ENCODE measurements at regions not wholly inside any gene's neighbourhood (a gene's known extent, or its start where the extent isn't known, plus 50 kb on each side); places are given as distances from the start of the nearest gene placed in this dataset.

GRCh38 chr21:33157303-33157702, 72.4 kb upstream of the IFNAR2 start:
- no peak for DNase-seq

GRCh38 chr21:33158654-33159053, 71.1 kb upstream of the IFNAR2 start:
- DNase-seq: no peak

GRCh38 chr21:33162436-33162951, 67.2 kb upstream of the IFNAR2 start:
- DNase-seq: no peak

- no peak for DNase-seq
Measured at GRCh38 chr21:33168886-33169285, 60.9 kb upstream of the IFNAR2 start.

GRCh38 chr21:33169359-33169758, 60.4 kb upstream of the IFNAR2 start:
- no peak for DNase-seq

- no peak for DNase-seq
Measured at GRCh38 chr21:33171616-33172169, 58.0 kb upstream of the IFNAR2 start.

- DNase-seq: no peak
Measured at GRCh38 chr21:33174756-33175155, 55.0 kb upstream of the IFNAR2 start.
